ENCODE measurements at regions not wholly inside any gene's neighbourhood (a gene's known extent, or its start where the extent isn't known, plus 50 kb on each side); places are given as distances from the start of the nearest gene placed in this dataset.

DNA sequence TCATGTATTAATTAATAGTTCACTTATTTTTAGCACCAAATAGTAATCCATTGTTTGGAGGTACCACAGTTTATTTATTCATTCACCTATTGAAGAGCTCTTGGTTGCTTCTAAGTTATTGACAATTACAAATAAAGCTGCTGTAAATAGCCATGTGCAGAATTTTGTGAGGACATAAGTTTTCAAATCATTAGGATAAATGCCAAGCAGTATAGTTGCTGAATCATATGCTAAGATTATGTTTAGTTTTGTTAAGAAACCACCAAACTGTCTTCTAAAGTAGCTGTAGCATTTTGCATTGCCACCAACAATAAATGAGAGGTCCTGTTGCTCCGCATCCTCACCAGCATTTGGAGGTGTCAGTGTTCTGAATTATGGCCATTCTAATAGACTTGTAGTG lies 2126.8 kb downstream of the PCDH9 start:
- TF ChIP-seq ETV6 (CRISPR knock-in tag; conservative IDR thresholded peaks at IDR 0.05) (no peak), ZNF17 (CRISPR knock-in tag; IDR thresholded peaks at IDR 0.05) (no peak), NFE2L2 (IDR thresholded peaks at IDR 0.05; ENCODE audit: low read length) (no peak), POLR2AphosphoS5 (IDR thresholded peaks at IDR 0.05; ENCODE audit: low read depth, low read length) (no peak), EP300 (IDR thresholded peaks at IDR 0.05; ENCODE audit: low read depth in 2 of 2, low read length in 2 of 2) (no peak), EP300 (CRISPR knock-in tag; IDR thresholded peaks at IDR 0.05; ENCODE audit: borderline replicate concordance) (no peak), DNMT1 (CRISPR knock-in tag; IDR thresholded peaks at IDR 0.05) (no peak), MTF1 (CRISPR knock-in tag; IDR thresholded peaks at IDR 0.05) (no peak)
- TF ChIP-seq, protein P1, sequence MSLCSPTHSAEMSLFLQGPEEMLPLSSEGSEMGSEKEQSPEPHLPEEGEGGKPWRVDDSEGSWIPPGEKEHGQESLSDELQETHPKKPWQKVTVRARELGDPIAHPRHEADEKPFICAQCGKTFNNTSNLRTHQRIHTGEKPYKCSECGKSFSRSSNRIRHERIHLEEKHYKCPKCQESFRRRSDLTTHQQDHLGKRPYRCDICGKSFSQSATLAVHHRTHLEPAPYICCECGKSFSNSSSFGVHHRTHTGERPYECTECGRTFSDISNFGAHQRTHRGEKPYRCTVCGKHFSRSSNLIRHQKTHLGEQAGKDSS (CRISPR knock-in tag; IDR thresholded peaks at IDR 0.05; ENCODE audit: borderline replicate concordance, low read depth): no peak
- TF ChIP-seq, protein P2, sequence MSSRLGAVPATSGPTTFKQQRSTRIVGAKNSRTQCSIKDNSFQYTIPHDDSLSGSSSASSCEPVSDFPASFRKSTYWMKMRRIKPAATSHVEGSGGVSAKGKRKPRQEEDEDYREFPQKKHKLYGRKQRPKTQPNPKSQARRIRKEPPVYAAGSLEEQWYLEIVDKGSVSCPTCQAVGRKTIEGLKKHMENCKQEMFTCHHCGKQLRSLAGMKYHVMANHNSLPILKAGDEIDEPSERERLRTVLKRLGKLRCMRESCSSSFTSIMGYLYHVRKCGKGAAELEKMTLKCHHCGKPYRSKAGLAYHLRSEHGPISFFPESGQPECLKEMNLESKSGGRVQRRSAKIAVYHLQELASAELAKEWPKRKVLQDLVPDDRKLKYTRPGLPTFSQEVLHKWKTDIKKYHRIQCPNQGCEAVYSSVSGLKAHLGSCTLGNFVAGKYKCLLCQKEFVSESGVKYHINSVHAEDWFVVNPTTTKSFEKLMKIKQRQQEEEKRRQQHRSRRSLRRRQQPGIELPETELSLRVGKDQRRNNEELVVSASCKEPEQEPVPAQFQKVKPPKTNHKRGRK (CRISPR knock-in tag; IDR thresholded peaks at IDR 0.05): no peak
- TF ChIP-seq, protein P3, sequence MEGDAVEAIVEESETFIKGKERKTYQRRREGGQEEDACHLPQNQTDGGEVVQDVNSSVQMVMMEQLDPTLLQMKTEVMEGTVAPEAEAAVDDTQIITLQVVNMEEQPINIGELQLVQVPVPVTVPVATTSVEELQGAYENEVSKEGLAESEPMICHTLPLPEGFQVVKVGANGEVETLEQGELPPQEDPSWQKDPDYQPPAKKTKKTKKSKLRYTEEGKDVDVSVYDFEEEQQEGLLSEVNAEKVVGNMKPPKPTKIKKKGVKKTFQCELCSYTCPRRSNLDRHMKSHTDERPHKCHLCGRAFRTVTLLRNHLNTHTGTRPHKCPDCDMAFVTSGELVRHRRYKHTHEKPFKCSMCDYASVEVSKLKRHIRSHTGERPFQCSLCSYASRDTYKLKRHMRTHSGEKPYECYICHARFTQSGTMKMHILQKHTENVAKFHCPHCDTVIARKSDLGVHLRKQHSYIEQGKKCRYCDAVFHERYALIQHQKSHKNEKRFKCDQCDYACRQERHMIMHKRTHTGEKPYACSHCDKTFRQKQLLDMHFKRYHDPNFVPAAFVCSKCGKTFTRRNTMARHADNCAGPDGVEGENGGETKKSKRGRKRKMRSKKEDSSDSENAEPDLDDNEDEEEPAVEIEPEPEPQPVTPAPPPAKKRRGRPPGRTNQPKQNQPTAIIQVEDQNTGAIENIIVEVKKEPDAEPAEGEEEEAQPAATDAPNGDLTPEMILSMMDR (CRISPR knock-in tag; IDR thresholded peaks at IDR 0.05): no peak
